ENCODE measurements at regions not wholly inside any gene's neighbourhood (a gene's known extent, or its start where the extent isn't known, plus 50 kb on each side); places are given as distances from the start of the nearest gene placed in this dataset.

DNA sequence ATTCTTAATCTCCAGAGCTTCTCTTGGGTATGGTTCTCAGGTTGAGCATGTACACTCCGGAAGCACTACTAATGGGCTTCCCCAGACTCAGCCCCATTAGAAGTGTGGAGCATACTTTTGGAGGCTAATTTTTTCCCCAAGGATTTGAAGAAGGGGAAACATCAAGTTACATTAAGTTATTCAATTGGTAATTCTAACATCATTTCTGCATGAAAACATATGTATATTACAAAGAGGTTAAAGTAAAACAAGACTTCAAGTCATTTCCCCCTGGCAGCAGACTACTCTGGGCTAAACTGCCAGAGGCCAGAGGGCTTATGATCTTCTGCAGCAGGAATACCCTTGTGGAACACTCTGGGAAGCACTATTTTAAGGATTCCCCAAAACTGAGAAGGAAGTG is 227.7 kb upstream of the STK17B start:
- no peak for DNase-seq (ENCODE audit: low read depth)

DNA sequence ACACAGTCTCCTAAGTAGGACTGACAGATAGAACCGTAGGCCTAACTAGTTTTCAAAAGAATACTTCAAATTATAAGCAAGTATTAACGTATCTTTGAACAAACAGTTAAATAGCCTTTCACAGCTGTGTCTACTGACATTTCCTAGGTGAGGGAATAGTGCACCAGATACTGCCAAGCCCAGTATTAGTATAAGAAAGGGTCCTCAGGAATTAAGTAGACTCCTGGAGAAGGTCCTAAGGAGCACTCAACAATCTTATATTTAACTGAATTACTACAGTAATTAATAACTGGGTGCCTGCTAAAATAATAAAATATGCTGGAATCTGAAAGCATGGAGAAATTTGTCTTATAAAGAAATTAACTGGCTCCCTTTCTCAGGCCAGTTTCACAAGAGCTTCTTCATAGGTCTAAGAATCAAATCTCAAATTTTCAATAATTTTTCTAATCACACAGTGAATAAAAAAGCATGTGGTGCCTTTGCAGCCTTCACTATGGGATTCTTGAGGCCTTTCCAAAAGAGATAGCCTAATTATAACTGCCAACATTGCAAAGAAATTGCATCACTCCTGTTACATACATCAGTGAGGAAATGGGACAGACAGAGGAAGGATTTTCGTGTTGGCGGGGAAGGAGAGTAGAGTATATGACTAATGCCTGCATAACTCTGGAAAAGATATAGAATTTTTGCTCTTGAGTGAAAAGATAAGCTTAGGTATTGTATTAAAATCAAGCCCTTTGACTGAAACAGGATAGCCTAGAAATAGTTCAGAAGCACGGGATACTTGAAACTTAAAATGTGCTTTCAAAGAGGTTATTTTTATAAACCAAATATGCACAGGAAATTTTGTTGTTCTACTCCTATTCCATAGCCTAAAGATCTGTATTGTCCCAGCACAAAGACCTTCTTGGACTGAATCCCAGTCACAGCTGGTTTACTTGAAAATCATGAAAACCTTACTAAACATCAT is 228.6 kb upstream of the STK17B start:
- DNase-seq (ENCODE audit: low read depth), result no peak

DNA sequence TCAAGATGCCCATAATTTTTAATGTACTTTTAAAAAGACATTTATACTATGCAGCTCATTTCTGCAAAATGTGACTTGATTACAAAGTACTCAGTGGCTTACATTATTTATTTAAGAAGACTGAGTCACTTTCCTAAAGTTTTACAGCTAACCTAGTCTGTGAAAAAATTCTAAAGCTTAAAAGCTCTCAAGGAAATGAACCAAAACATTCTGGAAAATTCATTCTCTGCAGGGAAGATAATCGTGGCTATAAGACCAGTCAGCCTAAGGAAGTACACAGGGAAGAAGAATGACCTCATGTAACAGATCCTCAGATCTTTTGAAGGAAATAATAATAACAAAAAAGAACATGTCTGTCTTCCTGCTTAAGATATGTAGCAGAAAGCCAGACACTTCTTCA is 232.1 kb upstream of the STK17B start:
- no peak for DNase-seq (ENCODE audit: low read depth)

DNA sequence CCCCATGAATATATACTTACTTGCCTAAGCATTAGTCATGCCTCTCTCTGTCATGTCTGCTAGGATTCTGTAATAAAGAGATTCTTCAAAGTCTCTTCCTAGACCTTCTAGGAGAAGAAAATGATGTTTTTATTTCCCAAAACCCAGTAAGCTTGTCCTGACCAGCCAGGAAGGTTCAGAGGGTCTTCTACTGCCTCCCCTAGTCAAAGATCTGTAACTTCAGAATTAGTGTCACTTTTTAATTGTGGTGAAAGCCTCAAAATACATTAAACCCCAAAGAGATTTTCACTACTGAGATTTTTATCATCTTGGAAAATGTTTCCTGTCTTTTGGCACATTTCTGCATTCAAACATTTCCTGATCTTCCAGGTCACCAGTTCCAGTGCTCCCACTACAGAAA is 232.9 kb upstream of the STK17B start:
- no peak for DNase-seq (ENCODE audit: low read depth)

DNA sequence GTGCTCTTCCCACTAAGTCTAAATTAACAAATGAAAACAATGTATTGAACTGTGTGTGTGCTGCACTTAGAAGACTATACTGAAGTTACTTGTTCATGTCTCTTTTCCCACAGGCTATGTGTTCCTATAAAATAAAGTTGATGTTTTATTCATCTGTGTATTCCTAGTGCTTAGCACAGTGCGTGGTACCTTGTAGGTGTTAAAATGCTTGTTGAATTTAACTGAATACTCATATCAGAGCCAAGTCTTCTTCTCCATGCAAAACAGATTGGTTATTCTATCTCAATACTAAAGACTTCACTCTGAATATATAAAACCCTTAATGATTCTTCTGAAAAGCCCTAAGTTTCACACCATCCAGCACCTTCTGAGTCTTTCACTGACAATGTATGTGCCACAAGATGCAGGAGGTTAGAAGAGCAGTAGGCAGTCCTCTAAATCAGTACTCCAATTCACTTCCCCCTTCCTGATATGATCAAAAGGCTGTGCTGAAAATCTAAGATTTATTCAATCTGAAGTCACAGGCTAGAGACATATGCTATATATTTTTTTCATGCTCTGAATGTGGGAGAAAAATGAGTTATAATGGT is 231.7 kb upstream of the CCDC150 start:
- DNase-seq (ENCODE audit: low read depth), result no peak

DNA sequence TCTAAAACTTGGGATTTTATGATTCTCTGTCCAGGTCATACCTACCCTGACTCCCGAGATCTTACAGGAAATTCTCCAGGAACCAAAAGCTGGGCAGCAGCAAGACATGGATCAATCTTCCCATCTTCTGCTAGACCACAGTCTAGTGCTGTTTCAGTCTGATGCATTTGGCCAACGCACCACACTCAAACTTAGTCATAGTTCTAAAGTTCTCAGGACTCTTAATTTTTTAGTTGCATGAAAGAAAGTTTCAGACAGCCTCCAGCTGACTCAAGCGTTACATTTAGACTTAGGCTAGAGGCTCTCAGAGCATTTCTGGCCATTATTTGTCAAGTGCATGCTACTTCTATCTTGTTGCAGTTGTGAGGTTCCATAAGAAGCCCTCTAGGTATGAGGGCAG is 230.1 kb upstream of the CCDC150 start:
- no peak for DNase-seq (ENCODE audit: low read depth)

DNA sequence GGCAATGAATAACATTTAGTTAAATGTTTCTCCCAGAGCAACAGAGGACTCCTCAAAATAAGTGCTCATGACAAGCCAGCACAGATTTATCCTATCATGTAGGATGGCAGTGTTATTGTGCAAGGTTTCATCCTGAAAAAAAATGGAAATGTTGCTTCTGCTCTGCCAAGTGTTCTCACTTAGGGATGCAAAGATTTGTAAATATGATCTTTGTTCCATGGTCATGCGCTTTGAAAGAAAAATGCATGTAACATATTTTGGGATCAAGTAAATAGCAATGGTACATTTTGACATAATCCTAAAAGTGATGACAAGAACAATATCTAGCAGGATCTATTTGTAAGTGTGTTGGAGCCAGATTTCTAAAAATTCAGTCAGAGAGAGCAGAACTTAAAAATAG is 229.5 kb upstream of the CCDC150 start:
- no peak for DNase-seq (ENCODE audit: low read depth)

DNA sequence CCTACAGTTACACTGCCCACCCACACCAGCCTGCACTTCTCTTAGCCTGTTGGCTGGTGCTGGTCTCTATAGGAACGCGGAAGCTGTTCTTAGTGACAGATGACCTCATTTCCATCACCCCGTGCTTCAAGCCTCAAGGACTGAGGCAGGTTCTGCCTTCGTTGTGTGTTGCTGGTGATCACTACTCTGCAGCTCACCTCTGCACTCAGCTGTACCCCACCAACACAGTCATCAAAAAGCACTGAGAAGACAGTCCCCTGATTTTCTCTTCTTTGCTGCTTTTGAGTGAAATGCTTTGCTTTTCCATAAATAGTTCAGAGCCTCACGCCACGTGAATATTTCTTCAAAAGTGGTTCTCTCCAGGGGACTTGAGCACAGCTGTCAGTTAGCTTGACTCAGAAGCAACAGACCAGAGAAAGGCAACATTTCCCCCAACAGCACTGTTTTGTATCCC is 225.7 kb upstream of the CCDC150 start:
- DNase-seq (ENCODE audit: low read depth), result no peak

DNA sequence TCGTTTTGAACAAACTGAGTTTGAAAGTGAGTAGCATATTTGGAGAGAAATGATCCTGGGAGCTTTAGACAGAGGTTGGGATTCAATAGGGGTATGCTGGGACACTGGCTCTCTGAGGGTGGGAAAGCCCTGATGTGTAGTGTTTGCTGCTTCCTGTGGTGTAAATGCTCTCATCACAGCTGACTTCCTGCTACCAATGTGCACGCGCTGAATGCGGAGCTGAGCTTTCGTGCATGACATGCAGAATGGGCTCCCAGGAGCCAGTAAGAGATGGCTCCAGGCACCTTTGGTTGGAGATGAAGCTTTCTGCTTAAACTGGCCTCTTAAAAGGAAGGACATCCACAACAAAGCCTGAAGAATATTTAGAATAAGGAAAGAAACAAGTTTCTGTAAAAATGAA is 224.1 kb upstream of the CCDC150 start:
- DNase-seq (ENCODE audit: low read depth), result no peak

DNA sequence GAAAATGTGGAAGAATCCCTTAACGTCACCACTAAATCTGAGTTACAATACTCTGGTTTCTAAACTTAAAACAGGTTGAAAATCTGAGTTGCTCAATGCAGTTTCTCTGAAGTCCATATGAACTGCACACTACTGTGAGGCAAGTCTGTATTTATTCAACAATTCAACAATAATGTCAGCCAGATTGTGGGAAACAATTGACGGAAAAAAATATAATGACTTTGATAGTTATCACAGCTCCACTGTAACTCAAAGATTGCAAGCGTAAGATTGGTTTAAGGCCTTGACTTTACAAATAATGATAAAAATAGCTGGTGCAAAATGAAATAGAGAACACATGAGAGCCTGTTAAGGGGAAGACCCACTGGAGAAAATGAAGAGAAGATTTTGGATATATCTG is 219.4 kb upstream of the CCDC150 start:
- no peak for DNase-seq (ENCODE audit: low read depth)

DNA sequence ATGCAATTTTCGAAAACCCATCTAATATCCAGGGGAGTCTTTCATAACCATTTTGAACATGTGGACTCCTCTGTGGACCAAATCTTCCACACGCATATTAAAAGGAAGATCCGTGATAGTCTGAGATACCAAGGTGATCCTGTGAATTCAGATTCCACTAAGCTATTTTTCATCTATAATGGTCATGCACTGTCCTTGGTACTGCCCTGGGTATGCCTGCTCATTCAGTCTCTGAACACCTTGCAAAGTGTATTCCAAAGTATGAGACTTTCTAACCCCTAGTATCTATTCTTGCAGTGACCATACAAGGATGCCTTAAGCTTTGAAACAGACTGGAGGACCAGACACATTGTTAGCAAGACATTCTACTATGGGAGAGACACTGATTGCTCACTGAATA is 217.6 kb upstream of the CCDC150 start:
- DNase-seq (ENCODE audit: low read depth), result no peak

DNA sequence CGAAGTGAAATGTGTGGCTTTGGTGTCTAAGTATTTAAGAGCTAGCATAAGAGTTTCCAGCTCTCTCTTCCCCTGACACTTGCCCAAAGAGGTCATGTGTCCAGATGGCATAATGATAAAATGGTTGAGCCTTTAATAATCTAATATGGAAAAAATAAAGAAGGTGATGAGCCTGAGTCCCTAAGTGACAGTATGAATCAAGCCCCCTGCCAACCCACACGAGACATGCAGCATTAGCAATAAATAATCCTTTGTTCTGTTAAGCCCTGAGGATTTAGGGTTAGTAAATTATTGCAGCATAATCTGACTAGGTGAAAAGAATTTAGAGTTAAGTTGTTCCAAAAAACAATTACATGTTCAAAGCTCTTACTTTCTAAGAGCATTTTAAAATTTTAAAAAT is 217.2 kb upstream of the CCDC150 start:
- DNase-seq (ENCODE audit: low read depth), result no peak

DNA sequence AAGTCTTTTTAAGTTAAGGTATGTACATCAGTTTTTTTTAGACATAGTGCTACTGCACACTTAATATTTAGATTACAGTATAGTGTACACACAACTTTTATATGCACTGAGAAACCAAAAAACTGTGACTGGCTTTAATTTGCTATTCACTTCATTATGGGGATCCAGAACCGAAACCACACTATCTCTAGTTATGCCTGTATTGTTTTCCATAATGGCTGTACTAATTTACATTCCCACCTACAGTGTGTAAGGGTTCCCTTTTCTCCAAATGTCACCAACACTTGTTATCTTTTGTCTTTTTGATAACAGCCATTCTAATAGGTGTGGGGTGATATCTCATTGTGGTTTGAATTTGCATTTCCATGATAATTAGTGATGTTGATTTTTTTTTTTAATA is 213.4 kb upstream of the CCDC150 start:
- no peak for DNase-seq (ENCODE audit: low read depth)

DNA sequence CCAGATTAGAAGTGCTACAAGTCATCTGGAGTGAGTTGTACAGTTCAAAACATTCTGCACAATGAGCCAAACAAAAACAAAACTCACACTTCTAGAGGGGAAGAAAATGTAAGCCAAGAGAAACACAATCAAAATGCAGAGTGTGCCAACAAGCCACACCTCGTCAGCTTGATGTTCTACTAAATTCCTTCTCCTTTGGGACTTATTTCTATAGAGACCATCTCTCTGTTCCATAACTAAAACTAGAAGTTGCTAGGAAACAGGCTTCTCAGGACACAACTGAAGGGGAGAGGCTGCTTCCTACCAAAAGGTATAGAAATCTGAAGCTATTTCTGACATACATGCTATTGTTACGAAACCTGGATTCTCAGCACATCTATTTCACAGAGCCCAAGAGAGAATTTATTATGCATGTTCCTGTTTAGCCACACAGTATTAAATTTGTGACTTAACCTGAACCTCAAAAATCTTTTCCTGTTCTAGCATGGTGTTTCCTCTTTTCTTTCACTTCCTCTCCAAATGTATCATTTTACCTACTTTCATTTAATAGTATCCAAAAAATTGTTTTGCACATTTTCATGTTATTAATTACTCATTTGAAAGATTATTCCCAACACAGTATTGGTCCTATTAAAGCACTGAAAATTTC is 211.4 kb upstream of the CCDC150 start:
- no peak for DNase-seq (ENCODE audit: low read depth)

DNA sequence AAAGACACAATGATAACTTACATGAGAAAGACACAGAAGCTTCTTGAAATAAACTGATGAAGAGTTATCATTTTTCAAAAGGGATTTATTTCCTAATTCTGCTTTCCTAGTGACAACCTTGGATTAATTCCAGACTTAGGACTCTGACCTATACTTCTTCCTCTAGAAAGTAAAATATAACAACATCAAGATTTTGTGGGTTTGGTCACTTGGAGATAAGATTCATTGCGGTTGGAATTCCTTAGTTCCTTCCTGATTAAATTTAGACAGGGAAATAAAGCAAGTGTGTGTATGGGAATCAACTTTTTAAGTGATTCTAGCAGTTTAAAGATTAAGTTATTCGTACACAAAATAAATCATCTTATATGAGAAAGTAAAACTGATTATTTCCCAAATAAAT is 208.4 kb upstream of the CCDC150 start:
- DNase-seq (ENCODE audit: low read depth), result no peak

DNA sequence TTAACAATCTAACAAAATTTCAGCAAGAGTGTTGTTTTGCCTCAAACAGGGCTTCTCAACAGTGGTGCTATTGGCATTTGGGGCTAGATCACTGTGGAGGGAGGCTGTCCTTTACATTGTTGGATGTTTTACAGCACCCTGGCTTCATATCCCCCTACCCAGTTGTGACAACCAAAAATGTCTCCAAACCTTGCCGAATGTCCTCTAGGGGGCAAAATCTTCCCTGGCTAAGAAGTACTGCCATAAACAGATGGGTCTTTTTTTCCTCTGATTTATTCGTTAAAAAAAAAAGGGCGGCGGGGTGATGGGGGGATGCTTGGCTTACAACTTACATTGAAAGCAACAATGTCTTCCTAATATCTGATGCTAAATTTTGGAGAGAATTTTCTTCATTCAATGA is 207.6 kb upstream of the CCDC150 start:
- no peak for DNase-seq (ENCODE audit: low read depth)

DNA sequence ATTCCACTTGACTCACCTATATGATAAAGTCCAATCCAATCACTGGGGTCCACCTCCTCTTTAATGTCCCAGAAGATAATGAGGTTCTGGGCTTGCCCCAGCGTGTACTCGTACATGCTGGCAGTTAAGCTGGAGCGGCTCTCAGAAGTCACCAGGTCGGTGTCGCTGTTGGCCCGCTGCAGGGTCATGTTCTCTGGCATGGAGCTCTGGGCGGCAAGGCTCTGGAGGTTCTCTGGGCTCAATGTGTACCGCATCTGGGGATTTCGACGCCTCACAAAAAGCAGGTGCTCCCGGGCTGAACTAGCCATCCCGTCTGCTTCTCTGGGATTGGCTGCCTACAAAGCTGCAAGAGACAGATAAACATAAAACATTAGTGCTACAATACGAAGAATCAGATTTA is 206.4 kb upstream of the CCDC150 start:
- DNase-seq (ENCODE audit: low read depth), result no peak

DNA sequence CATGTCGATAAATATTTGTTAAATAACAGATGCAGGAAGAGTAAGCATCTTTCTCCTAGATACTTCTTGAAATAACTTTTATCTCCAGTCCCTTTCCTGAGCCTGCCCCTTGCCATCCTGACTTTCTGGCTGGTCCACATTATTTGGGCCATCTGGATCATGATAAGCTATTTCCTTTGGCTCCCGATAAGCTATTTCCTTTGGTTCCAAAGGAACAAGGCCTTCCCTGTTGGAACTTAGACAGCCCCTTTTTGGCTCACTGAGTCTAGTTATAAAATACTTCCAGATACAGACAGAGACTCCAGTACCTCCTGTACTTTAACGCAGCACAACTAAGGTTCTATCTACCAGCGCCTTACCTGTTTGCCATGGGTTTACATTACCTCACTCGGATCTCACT is 205.3 kb upstream of the CCDC150 start:
- DNase-seq (ENCODE audit: low read depth), result no peak

DNA sequence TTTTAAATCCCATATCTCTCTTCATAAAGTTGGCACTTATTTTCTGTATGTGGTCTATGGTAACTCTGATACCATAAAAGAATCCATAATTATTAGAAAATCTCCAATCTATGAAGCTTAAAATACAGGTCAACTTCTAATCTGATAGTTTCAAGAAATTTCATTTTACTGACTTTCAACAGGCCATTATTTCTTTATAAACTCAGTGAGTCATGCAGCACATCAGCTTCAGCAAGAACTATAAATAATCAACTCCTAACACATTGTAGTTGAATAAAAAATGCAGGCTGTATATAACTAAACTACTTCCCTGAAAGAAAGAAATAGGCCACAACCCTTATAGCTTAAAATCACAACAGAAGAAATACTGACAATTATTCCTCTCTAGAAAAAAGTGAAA is 204.3 kb upstream of the CCDC150 start:
- DNase-seq (ENCODE audit: low read depth), result no peak

DNA sequence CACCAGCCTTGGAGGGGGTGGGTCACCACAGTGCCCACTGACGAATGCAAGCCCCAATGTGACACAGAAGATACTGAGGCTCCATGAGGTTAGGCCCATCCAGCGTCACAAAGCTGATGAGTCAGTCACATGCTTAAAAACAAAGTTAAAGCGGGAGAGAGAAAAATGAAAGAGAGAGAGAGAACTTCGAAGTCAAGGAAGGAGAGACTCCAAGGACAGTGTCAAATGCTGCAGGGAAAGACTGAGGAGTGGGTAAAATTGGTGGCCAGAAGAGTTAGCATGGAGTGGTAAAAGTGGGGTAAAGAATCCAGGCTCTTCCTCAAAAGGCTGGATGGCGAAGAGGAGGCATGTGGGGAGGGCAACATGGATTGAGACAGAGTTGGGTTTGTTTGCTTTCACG is 201.9 kb upstream of the CCDC150 start:
- no peak for DNase-seq (ENCODE audit: low read depth)

DNA sequence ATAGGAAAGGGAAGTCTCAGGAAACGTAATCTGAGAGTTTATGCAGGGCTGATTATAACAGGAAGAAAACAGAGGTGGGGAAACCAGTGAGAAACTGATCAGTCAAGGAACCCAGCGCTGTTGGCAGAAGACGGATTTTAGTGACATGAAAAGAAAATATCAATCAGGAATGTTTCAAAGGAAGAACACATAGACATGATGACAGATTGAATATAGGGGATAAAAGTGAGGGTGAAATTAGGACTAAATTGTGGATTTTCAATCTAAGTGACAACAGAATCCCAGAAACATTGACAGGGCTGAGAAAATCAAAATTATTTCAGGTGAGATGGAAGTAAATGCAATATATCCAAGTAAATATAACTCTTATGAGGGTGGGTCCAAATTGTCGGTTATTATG is 199.8 kb upstream of the CCDC150 start:
- DNase-seq (ENCODE audit: low read depth), result no peak

DNA sequence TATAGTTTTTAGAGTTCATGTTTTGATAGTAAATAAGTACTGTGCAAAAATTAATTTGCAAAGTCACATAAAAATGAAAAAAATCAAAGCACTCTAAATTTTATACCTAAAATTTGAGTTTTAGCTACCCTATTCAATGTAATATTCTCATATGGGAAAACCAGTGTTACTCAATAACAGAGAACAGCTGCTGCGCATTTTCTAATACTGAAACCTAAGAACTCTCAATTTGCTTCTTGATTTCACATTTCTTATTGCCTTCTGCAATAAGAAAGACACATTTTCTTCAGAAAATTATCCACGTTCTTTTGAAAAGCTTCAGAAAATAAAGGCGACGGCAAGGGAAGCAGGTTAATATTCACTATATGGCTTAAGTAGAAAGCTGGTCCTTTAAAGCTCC is 199.1 kb upstream of the CCDC150 start:
- DNase-seq (ENCODE audit: low read depth), result no peak

DNA sequence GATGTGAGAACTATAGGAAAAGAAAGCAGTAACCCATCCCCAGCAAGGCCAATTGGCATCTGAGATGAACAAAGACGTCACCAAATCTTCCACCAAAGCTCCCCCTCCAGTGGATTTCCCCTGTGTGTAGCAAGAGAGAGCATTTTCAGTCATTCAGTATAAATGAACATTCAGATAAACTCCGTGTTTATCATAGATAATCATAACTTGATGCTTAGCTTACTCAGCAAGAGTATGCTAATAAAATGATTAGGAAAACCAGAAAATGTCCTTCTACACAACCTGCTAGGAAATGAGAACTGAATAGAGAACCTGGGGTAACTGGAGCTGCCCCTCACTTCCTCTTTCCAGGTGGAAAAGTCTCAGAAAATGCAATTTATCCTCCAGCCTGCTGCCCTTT is 198.0 kb upstream of the CCDC150 start:
- DNase-seq (ENCODE audit: low read depth), result no peak

Measured in stimulated activated CD8-positive, alpha-beta memory T cell treated with anti-CD3 and anti-CD28 coated beads, Interleukin-15, amount 100 ng/mL, for 1 hour (primary cell).